Omental fat pad (tissue), 3 donors: ENCODE measurements at regions not wholly inside any gene's neighbourhood (a gene's known extent, or its start where the extent isn't known, plus 50 kb on each side); places are given as distances from the start of the nearest gene placed in this dataset.

Experiments
- ATAC-seq: fragments of 150-250 bp; one replicate; pipeline ENCODE4 v1.9.1; 2016; ENCODE audit warnings: mild to moderate bottlenecking, moderate library complexity; ENCODE audit not compliant: low FRiP score
- DNase-seq: peaks from one replicate; pipeline ENCODE4 v3.0.0-alpha.2; 2019; ENCODE audit warnings: low spot score
- CTCF ChIP-seq, 3 donors: fragments of 450-650 bp; IDR thresholded peaks; one replicate each; pipeline ENCODE4 v1.5.1; 2016 to 2017; ENCODE audit warnings: antibody characterized with exemption in 3 of 3, mild to moderate bottlenecking in 3 of 3, moderate library complexity in 2 of 3

- DNase-seq (no peak), ATAC-seq (no peak)
- no peak for TF ChIP-seq CTCF (IDR thresholded peaks at IDR 0.05)
These were observed 528.2 kb upstream of the FAT1 start for GRCh38 chr4:187251896-187252295.

GRCh38 chr4:187256897-187257296 lies 533.2 kb upstream of the FAT1 start:
- TF ChIP-seq CTCF (IDR thresholded peaks at IDR 0.05) = no peak

GRCh38 chr4:187258651-187259401 lies 535.2 kb upstream of the FAT1 start:
- ATAC-seq (no peak), DNase-seq (no peak)
- no peak for TF ChIP-seq CTCF (IDR thresholded peaks at IDR 0.05)

More at GRCh38 chr4:187256897-187257296, 533.2 kb upstream of the FAT1 start:
- ATAC-seq (no peak), DNase-seq (no peak)

GRCh38 chr4:187268940-187269339 lies 545.3 kb upstream of the FAT1 start:
- no peak for DNase-seq
- ATAC-seq = no peak
- TF ChIP-seq CTCF (IDR thresholded peaks at IDR 0.05) = no peak

GRCh38 chr4:187270154-187270553 lies 546.5 kb upstream of the FAT1 start:
- no peak for ATAC-seq
- no peak for DNase-seq
- no peak for TF ChIP-seq CTCF (IDR thresholded peaks at IDR 0.05)

GRCh38 chr4:187271848-187272247 lies 548.2 kb upstream of the FAT1 start:
- ATAC-seq (no peak), DNase-seq (no peak)

More at GRCh38 chr4:187271848-187272247, 548.2 kb upstream of the FAT1 start:
- no peak for TF ChIP-seq CTCF (IDR thresholded peaks at IDR 0.05)
